Natural killer cell (primary cell): ENCODE measurements at regions not wholly inside any gene's neighbourhood (a gene's known extent, or its start where the extent isn't known, plus 50 kb on each side); places are given as distances from the start of the nearest gene placed in this dataset.

Experiments
- ATAC-seq, 3 donors: fragments of 150-1000 bp in 2 of 3; fragments of 200-7000 bp in 1 of 3; cut with Tn5 transposase; 1 replicate in 1 of 3; 2 replicates in 2 of 3; pipeline ENCODE4 v1.10.0; 2021; ENCODE audit warnings: mild to moderate bottlenecking in 2 of 3, moderate library complexity in 2 of 3
- DNase-seq, 2 donors: peaks; one replicate each; pipeline versions ENCODE4 v3.0.0 to v3.0.0-alpha.2; 2013 to 2021; ENCODE audit warnings: mixed read lengths in 1 of 2
- H3K27ac ChIP-seq: one replicate; pipeline ENCODE4 v1.5.1; 2013; ENCODE audit warnings: mild to moderate bottlenecking, low read length
- H3K27me3 ChIP-seq: one replicate; pipeline ENCODE4 v1.6.1; 2013; ENCODE audit warnings: low read length; ENCODE audit not compliant: control insufficient read depth, insufficient read depth
- H3K36me3 ChIP-seq: one replicate; pipeline ENCODE4 v1.6.1; 2013; ENCODE audit warnings: low read length; ENCODE audit not compliant: control insufficient read depth, insufficient read depth
- H3K4me1 ChIP-seq: one replicate; pipeline ENCODE4 v1.6.1; 2013; ENCODE audit warnings: low read length; ENCODE audit not compliant: control insufficient read depth, insufficient read depth
- H3K4me3 ChIP-seq: one replicate; pipeline ENCODE4 v1.5.1; 2013; ENCODE audit warnings: low read length
- H3K9me3 ChIP-seq: one replicate; pipeline ENCODE4 v1.6.1; 2013; ENCODE audit warnings: low read length; ENCODE audit not compliant: control insufficient read depth, insufficient read depth
- H3K27ac Mint-ChIP-seq, 2 donors: one replicate each; pipeline ENCODE4 v1.8.0; 2022; ENCODE audit warnings: mild to moderate bottlenecking in 2 of 2, mixed read lengths in 2 of 2, moderate library complexity in 1 of 2
- H3K27me3 Mint-ChIP-seq, 2 donors: one replicate each; pipeline ENCODE4 v1.8.0; 2022; ENCODE audit warnings: low read depth in 2 of 2, mixed read lengths in 2 of 2
- H3K36me3 Mint-ChIP-seq: one replicate; pipeline ENCODE4 v1.8.0; 2022; ENCODE audit warnings: mixed read lengths
- H3K4me1 Mint-ChIP-seq, 2 donors: one replicate each; pipeline ENCODE4 v1.8.0; 2022; ENCODE audit warnings: mixed read lengths in 2 of 2
- H3K4me3 Mint-ChIP-seq: one replicate; pipeline ENCODE4 v1.8.0; 2022; ENCODE audit warnings: mild to moderate bottlenecking, moderate library complexity, mixed read lengths
- H3K9me3 Mint-ChIP-seq, 2 donors: one replicate each; pipeline ENCODE4 v1.8.0; 2022; ENCODE audit warnings: mixed read lengths in 2 of 2
- whole genome bisulfite sequencing: methylation state at CpG from one replicate; pipeline ENCODE4 v1.1.7; 2013; ENCODE audit warnings: missing lambda C conversion rate; ENCODE audit not compliant: insufficient coverage; 5-methylcytosine and 5-hydroxymethylcytosine counted together
- intact Hi-C: fragments of 100-400 bp; cut with micrococcal nuclease; formaldehyde crosslinking; loops from one replicate; pipeline ENCODE4 v1.14.2; 2022
- TF ChIP-seq, protein P1 (sequence below): fragments of 200-600 bp; IDR thresholded peaks from one replicate; pipeline ENCODE4 v1.8.0; 2022; ENCODE audit warnings: antibody characterized with exemption

DNA sequence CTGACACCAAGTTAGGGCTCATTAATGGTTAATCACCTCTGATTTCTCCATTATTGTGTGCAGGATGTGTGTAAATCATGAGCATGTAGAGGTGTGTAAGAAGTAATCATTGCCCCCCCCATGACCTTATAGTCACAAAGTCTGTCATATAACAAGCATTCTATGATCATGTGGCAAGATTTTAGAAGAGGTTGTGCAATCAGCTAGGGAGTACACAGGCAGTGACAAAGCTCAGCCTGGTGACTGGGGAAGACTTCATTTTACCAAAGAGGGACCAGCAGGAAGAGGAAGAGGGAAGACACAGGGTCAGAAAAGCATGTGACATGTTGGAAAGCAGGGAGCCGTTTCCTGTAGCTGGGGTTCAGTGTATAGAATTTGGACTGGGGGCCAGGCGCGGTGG, 176.5 kb upstream of the LARGE1 start:
- H3K4me3 ChIP-seq: no peak overlapping the region
- ATAC-seq: no peak
- DNase-seq: no peak
- no peaks in the 10 kb centered on the region for H3K36me3 ChIP-seq
- no peak overlapping the region for H3K4me3 Mint-ChIP-seq
- TF ChIP-seq, protein P1, sequence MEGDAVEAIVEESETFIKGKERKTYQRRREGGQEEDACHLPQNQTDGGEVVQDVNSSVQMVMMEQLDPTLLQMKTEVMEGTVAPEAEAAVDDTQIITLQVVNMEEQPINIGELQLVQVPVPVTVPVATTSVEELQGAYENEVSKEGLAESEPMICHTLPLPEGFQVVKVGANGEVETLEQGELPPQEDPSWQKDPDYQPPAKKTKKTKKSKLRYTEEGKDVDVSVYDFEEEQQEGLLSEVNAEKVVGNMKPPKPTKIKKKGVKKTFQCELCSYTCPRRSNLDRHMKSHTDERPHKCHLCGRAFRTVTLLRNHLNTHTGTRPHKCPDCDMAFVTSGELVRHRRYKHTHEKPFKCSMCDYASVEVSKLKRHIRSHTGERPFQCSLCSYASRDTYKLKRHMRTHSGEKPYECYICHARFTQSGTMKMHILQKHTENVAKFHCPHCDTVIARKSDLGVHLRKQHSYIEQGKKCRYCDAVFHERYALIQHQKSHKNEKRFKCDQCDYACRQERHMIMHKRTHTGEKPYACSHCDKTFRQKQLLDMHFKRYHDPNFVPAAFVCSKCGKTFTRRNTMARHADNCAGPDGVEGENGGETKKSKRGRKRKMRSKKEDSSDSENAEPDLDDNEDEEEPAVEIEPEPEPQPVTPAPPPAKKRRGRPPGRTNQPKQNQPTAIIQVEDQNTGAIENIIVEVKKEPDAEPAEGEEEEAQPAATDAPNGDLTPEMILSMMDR: no peak
- no peaks in the 10 kb centered on the region for H3K27me3 Mint-ChIP-seq
- no peak overlapping the region for H3K27ac ChIP-seq
- no peaks in the 10 kb centered on the region for H3K4me1 ChIP-seq
- H3K27me3 ChIP-seq: no peaks in the 10 kb centered on the region
- 90% methylated on average over 3 of the region's 3 CpGs for WGBS
- H3K36me3 Mint-ChIP-seq: no peaks in the 10 kb centered on the region
- intact Hi-C loops: no loop called here
- H3K9me3 ChIP-seq: no peaks in the 10 kb centered on the region
- H3K4me1 Mint-ChIP-seq: no peaks in the 10 kb centered on the region
- H3K9me3 Mint-ChIP-seq: peaks cover 14% of the 10 kb centered on the region in 2 donors
- no peak overlapping the region for H3K27ac Mint-ChIP-seq

DNA sequence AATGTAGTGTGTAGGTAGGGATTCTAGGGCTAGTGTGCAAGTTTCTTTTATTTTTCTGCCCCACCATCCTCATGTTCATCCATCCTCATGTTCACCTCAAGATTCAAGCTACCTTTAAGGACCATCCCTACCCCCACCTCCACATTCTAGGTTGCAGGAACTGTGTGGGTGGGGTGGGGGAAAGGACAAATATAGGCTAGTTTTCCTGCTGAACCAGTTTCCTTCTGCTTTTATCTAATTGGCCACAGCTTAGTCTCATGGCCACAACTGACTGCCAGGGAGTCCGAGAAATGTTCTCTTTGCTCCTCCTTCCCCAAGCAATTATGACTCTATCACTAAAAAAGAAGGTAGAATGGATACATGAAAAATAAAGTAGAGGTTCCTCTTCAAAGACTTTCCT, 179.0 kb upstream of the LARGE1 start:
- Mint-ChIP-seq H3K36me3 (no peaks in the 10 kb centered on the region), H3K27me3 (no peaks in the 10 kb centered on the region), H3K27ac (no peak overlapping the region), H3K4me3 (no peak overlapping the region), H3K9me3 (peaks cover 10 to 14% of the 10 kb centered on the region in 2 donors), H3K4me1 (no peaks in the 10 kb centered on the region)
- no peaks in the 10 kb centered on the region for H3K4me1 ChIP-seq
- TF ChIP-seq, protein P1: no peak
- H3K4me3 ChIP-seq: no peak overlapping the region
- H3K27me3 ChIP-seq: no peaks in the 10 kb centered on the region
- H3K9me3 ChIP-seq: no peaks in the 10 kb centered on the region
- WGBS: no CpG with 5 or more reads among the region's 1 CpG
- no peaks in the 10 kb centered on the region for H3K36me3 ChIP-seq
- DNase-seq (no peak), ATAC-seq (no peak)
- no peak overlapping the region for H3K27ac ChIP-seq
- intact Hi-C loops: no loop called here

DNA sequence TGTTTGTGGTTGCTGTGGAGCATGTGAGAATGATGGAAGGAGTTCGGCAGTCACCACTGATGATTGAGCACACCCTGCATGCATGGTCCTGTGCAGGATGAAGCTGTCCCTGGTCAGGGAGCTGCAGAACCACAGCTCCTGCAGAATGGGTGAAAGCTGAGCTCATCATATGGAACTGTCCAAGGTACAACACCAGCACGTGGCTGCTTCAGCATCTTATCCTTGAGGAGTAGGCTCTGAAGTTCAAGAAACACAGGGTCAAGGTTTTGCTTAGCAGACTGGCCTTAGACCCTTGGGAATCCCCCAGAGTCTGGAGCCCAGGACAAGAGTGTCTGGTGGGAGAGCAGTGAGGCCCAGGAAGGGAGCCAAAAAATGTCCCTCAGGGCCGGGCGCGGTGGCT, 182.4 kb upstream of the LARGE1 start:
- H3K4me3 ChIP-seq: no peak overlapping the region
- TF ChIP-seq, protein P1: no peak
- ATAC-seq: no peak
- intact Hi-C loops: no loop called here
- no peaks in the 10 kb centered on the region for H3K4me1 ChIP-seq
- Mint-ChIP-seq H3K27ac (no peak overlapping the region), H3K9me3 (peaks cover 3% of the 10 kb centered on the region in 2 donors), H3K4me3 (no peak overlapping the region), H3K36me3 (no peaks in the 10 kb centered on the region), H3K4me1 (no peaks in the 10 kb centered on the region), H3K27me3 (no peaks in the 10 kb centered on the region)
- no peaks in the 10 kb centered on the region for H3K27me3 ChIP-seq
- H3K9me3 ChIP-seq: no peaks in the 10 kb centered on the region
- DNase-seq: no peak
- 76% methylated on average over 5 of the region's 5 CpGs for WGBS
- H3K36me3 ChIP-seq: no peaks in the 10 kb centered on the region
- no peak overlapping the region for H3K27ac ChIP-seq

DNA sequence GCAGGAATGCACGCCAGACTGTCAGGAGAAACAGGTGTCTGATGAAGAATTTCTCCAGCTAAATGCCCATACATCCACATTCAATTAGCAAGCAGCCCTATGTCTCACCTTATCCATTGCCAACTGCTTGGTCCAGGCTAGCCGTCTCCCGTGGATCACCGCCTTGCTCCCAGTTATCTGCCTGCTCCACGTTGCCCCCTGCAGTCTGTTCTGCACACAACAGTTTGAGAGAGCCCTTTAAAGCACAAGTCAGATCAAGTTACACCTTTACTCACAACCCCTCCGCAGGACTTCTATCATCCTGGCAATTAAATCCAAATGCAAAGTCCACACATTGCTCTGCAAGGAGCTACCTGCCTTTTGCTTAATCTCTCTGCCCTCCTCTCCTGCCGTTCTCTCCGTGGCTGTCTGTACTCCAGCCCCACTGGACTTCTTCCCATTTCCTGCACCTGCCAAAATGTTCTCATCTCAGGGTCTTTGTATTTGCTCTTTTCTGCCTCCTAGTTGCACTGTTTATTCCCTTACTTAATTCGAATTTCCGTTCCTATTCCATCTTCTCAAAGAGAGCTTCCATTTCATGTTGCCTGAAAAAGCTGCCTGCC, 185.3 kb upstream of the LARGE1 start:
- Mint-ChIP-seq H3K9me3 (no peaks in the 10 kb centered on the region), H3K36me3 (no peaks in the 10 kb centered on the region), H3K27me3 (no peaks in the 10 kb centered on the region), H3K4me3 (no peak overlapping the region), H3K27ac (no peak overlapping the region), H3K4me1 (no peaks in the 10 kb centered on the region)
- H3K9me3 ChIP-seq: no peaks in the 10 kb centered on the region
- H3K27me3 ChIP-seq: no peaks in the 10 kb centered on the region
- no peak overlapping the region for H3K27ac ChIP-seq
- H3K4me3 ChIP-seq: no peak overlapping the region
- DNase-seq (peak in 1 of 2 donors; percentile 6), ATAC-seq (no peak)
- intact Hi-C loops: no loop called here
- no peaks in the 10 kb centered on the region for H3K4me1 ChIP-seq
- TF ChIP-seq, protein P1: no peak
- no peaks in the 10 kb centered on the region for H3K36me3 ChIP-seq
- 15% methylated on average over 10 of the region's 10 CpGs for WGBS
